Skeletal muscle cell (primary cell): ENCODE measurements at regions not wholly inside any gene's neighbourhood (a gene's known extent, or its start where the extent isn't known, plus 50 kb on each side); places are given as distances from the start of the nearest gene placed in this dataset.
A peak's percentile ranks its signal among the peaks of the same experiment; 100 is the strongest.

ENCODE experiments used
- DNase-seq: peaks from one replicate; pipeline ENCODE4 v3.0.0-alpha.2; 2010; ENCODE audit warnings: low read depth
- H3K4me3 ChIP-seq: 2 replicates; pipeline ENCODE4 v1.5.1; 2011; ENCODE audit warnings: low read depth, mild to moderate bottlenecking, control low read depth, low read length, moderate library complexity

GRCh38 chr12:29879606-29880308 lies 96.0 kb upstream of the TMTC1 start:
- H3K4me3 ChIP-seq, result no peak overlapping the region
- no peak for DNase-seq

- no peak for DNase-seq
- H3K4me3 ChIP-seq, result no peak overlapping the region
Measured at GRCh38 chr12:29869946-29870345, 86.2 kb upstream of the TMTC1 start.

GRCh38 chr12:29867823-29868222 lies 84.1 kb upstream of the TMTC1 start:
- DNase-seq, result no peak
- H3K4me3 ChIP-seq, result no peak overlapping the region

- DNase-seq, result no peak
- H3K4me3 ChIP-seq, result no peak overlapping the region
Measured at GRCh38 chr12:29863665-29864064, 79.9 kb upstream of the TMTC1 start.

- DNase-seq, result no peak
- H3K4me3 ChIP-seq, result no peak overlapping the region
Measured at GRCh38 chr12:29858270-29858786, 74.6 kb upstream of the TMTC1 start.

GRCh38 chr12:29847246-29847645 lies 63.5 kb upstream of the TMTC1 start:
- no peak overlapping the region for H3K4me3 ChIP-seq
- DNase-seq, result no peak

- H3K4me3 ChIP-seq, result no peak overlapping the region
- DNase-seq, result peak; percentile 11
Measured at GRCh38 chr12:29844667-29845066, 60.9 kb upstream of the TMTC1 start.

- no peak for DNase-seq
- no peak overlapping the region for H3K4me3 ChIP-seq
Measured at GRCh38 chr12:29843036-29843435, 59.3 kb upstream of the TMTC1 start.

- DNase-seq, result no peak
- H3K4me3 ChIP-seq, result no peak overlapping the region
Measured at GRCh38 chr12:29838768-29839167, 55.0 kb upstream of the TMTC1 start.
